NCI-H2171 treated with DMSO at 0.1 percent for 48 hours (cell line): ENCODE measurements at regions not wholly inside any gene's neighbourhood (a gene's known extent, or its start where the extent isn't known, plus 50 kb on each side); places are given as distances from the start of the nearest gene placed in this dataset.

Experiments
- DNase-seq: peaks from one replicate; lab custom pipeline; 2025; lab: John Stamatoyannopoulos, UW

GRCh38 chr10:78319841-78320240 lies 286.2 kb downstream of the RPS24 start:
- no peak for DNase-seq

GRCh38 chr10:78320506-78320905 lies 286.8 kb downstream of the RPS24 start:
- no peak for DNase-seq

- no peak for DNase-seq
These were observed 287.3 kb downstream of the RPS24 start for GRCh38 chr10:78321000-78321399.

GRCh38 chr10:78321500-78321899 lies 287.8 kb downstream of the RPS24 start:
- no peak for DNase-seq

- DNase-seq: no peak
These were observed 292.7 kb downstream of the RPS24 start for GRCh38 chr10:78326372-78326771.

- no peak for DNase-seq
These were observed 294.3 kb downstream of the RPS24 start for GRCh38 chr10:78327778-78328591.

- DNase-seq: no peak
These were observed 295.1 kb downstream of the RPS24 start for GRCh38 chr10:78328592-78329404.

GRCh38 chr10:78330884-78331283 lies 297.2 kb downstream of the RPS24 start:
- DNase-seq: no peak

- DNase-seq: no peak
These were observed 297.8 kb downstream of the RPS24 start for GRCh38 chr10:78331391-78331922.

GRCh38 chr10:78332012-78332411 lies 298.3 kb downstream of the RPS24 start:
- no peak for DNase-seq

- no peak for DNase-seq
These were observed 299.0 kb downstream of the RPS24 start for GRCh38 chr10:78332657-78333056.

- peak; percentile 74 for DNase-seq
These were observed 299.9 kb downstream of the RPS24 start for GRCh38 chr10:78333362-78334143.

GRCh38 chr10:78335371-78335690 lies 301.7 kb downstream of the RPS24 start:
- no peak for DNase-seq

- DNase-seq: no peak
These were observed 302.2 kb downstream of the RPS24 start for GRCh38 chr10:78335691-78336401.

- no peak for DNase-seq
These were observed 302.7 kb downstream of the RPS24 start for GRCh38 chr10:78336402-78336791.

- no peak for DNase-seq
These were observed 303.4 kb downstream of the RPS24 start for GRCh38 chr10:78337016-78337415.

- DNase-seq: no peak
These were observed 304.2 kb downstream of the RPS24 start for GRCh38 chr10:78337646-78338391.

GRCh38 chr10:78338717-78339116 lies 305.1 kb downstream of the RPS24 start:
- DNase-seq: no peak

- DNase-seq: no peak
These were observed 305.6 kb downstream of the RPS24 start for GRCh38 chr10:78339251-78339650.

- no peak for DNase-seq
These were observed 308.4 kb downstream of the RPS24 start for GRCh38 chr10:78341953-78342614.
